HG02885 (cell line): ENCODE measurements at regions not wholly inside any gene's neighbourhood (a gene's known extent, or its start where the extent isn't known, plus 50 kb on each side); places are given as distances from the start of the nearest gene placed in this dataset.
"Not testable (repeated sequence)": the region's sequence is repeated elsewhere in the genome, so short reads cannot be mapped to it uniquely, and the experiment has no call there.

Experiments
- ATAC-seq: cut with Tn5 transposase; IDR thresholded peaks from one replicate; pipeline ENCODE4 v1.9.1; 2021; ENCODE audit warnings: mild to moderate bottlenecking; ENCODE audit not compliant: unreplicated experiment, poor library complexity

DNA sequence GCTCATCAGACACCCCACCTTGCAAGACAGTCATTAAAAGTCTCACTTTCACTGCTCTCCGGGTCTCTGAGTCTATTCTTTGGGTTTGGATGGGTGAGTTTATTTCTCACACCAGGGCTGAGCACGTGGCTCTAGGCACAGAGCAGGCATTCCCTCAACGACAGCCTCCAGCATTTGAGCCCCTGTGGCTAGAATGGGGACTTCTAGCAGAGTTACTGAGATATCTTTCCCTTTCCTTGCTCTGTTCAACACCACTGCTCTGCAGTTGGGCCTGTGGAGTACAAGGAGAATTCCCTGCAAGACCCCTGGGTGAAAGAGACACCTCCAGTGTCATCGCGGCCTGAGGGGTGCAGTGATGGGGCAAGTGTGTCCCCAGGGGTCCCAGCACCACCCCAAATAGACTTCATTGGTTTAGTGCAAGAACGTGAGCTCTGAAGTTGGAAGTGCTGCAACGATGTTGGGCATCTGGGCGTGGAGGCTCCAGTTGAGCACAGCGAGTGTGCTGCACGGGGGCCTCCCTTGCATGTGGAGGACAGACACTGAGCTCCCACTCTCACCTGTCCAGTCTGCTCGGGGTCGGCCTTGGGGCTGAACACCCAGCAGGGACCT, 184.1 kb upstream of the HS6ST1 start:
- ATAC-seq: no peak

DNA sequence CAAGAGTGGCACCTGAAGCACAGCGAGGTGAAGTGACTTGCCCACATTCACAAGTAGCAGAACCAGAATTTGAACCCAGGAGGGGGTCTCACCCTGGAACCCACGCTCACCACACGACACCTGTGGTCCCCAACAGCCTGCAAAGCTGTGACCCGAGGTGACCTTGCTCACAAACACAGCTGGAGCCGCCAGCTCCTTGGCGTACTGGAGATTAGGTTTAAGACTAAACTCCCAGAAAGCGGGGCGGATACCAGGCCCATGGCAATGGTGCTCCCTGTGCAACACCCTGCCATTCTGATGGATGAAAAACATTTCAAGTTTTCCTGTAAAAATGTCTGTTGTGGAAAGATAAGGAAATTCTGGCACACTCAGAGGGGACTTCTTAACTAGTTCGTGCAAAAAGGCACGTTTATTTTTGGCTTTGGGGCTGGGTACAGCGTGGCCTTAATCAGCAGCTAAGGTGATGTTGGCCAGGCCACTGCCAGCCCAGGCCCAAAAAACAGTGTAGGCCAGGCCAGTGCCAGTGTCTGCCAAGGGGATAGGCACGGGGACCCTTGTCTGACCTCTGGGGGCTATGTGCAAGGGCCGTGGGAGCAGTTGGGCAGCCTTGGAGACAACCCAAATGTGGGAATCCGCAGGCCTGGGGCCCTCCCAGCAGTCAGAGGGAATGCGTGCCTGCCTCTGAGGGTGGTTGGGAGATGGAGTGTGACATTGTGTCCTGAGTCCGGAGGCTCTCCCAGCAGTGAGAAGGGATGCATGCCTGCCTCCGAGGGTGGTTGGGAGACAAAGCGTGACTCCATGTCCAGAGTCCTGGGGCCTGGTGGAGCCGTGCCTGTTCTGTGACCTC, 185.0 kb upstream of the HS6ST1 start:
- ATAC-seq: no peak

DNA sequence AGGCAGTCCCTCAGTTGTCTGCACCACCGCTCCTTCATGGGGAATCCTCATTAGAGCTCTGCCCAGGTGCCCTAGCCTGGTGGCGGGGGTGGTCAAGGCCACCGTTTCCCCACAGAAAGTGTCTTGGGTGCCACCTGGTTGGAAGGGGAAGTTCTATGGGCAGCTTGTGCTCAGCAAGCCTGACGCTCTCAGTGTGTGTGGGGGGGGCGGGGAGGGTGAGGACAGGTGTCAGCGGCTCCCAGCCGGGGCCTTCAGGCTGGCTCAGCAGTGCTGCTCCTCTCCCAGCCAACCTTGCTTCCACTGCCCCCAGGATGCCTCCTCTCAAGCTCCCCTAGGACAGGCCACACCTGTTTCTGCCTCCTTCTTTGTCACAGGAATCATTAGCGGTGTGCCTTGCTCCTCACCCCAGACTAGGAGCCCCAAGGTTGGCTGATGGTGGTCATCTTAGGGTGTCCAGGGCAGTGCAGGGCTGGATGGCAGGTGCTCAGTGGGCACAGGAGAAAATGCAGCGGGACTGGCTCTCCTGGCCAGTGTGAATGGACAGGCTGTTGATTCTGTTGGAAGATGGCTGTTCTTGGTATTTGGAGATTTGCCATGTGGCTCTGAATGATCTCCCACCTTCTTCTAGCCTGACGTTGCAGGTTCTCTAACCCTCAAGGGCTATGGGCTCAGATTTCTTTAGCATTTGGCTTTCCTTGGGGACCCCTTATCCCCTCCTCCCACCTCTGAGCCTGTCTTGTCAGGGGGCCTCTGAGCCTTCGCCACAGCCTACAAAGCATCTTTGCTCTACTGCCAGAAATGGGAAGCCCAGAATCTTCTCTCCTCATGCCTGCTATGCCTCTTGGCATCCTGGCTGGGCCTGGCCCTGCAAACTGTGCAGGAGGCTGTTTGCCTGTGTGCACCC, 185.8 kb upstream of the HS6ST1 start:
- ATAC-seq: no peak

DNA sequence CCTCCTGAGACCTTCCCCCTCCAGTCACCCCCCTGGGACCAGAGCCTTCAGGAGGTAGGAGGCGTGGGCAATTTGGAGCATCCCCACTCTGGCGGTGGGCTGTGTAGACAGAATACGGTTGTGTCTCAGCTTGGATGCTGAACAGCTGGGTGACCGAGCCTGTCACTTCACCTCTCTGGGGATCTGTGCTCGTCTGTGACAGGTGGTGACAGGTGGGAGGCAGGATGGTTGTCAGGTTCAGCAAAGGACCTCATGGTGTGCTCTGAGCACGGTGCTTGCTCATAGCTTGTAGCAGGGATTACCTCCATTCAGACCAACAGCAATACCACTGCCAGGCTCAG, 186.5 kb upstream of the HS6ST1 start:
- no peak for ATAC-seq

DNA sequence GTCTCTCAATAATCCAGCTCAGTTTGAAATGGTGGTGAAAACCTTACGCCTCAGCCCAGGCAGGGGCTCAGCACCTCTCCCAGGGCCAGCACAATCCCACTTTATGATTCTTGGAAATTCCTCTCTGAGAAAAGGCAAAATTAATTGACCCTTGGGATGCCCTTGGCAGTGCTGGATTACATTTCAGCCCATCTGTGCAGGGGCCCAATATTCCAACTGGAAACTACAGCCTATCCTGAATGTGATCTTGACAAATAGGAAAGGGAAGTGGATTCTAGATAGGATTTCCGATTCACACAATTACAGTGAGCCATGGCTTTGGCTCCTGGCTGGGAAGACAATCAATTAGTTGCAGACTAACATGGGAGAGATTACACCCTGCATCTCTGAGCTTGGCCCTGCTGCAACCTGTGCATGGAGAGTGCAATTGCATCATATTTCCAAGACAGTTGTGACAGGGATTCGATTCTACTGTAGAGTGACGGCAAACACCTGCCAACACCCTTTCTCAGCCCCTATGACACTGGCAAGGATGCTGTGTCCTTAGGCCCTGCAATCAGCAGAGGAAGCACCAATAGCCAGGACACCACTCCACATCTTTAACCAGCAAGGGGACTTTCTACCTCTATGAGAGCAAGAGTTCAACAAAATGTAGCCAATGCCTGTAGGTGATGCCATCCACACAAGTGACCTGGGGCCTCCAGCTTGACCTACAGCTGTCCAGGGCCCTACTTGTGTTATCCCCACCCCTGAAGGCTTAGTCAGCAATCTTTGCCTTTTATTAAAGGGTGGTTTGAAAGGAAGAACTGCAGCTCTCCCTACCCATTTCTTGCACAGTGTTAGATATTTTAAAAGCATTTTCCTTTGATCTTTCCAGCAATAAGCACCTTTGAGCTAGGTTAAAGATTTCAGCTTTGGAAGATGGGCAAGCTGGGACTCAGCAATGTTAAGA, 187.2 kb upstream of the HS6ST1 start:
- no peak for ATAC-seq

DNA sequence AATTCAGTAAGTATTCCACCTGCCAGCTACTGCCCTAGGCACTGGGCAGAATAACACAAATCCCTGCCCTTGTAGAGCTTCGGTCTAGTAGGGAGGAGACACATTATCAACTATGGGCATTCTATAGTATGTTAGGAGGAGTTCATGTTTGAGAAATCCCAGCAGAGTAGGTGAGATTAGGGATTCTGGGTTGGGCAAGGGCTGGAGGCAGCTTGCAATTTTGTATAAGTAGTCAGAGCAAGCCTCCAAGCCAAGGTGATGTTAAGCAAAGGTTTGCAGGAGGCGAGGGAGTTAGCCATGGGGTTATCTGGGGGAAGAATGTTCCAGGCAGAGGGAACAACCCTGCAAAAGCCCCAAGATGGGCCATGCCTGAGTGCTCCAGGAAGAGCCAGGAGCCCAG, 187.9 kb upstream of the HS6ST1 start:
- ATAC-seq: no peak

DNA sequence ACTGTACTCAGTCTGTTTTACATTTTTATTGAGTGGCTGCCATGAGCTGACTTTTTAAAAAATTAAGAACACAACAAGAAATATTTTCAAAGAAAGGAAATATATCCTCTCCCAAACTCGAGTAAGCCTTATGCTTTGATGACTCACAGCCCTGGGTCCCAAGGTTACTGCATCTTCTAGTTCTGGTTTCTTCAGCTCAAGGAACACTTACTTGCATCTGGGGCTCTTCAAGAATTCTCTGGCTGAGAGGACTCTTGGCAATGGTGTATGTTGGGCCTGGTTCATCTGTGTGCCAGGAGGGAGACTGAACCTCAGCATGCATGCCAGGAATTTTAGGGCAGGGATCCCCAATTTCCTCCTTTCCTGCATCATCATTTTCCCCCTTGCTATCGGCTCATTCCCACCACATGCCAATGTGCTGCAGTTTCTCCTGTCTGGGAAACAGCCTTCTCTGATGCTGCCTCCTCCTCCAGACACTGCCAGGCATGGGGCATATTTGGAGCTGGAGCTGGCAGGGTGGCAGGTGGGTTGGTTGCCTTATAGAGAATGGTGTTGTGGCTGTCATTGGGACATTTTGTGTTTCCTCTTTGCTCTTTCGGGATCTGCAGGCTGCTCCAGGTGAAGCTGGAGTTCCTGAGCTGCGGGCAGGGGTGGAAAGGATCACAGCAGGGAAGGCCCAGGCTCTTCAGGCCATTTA, 192.2 kb upstream of the HS6ST1 start:
- ATAC-seq: no peak

DNA sequence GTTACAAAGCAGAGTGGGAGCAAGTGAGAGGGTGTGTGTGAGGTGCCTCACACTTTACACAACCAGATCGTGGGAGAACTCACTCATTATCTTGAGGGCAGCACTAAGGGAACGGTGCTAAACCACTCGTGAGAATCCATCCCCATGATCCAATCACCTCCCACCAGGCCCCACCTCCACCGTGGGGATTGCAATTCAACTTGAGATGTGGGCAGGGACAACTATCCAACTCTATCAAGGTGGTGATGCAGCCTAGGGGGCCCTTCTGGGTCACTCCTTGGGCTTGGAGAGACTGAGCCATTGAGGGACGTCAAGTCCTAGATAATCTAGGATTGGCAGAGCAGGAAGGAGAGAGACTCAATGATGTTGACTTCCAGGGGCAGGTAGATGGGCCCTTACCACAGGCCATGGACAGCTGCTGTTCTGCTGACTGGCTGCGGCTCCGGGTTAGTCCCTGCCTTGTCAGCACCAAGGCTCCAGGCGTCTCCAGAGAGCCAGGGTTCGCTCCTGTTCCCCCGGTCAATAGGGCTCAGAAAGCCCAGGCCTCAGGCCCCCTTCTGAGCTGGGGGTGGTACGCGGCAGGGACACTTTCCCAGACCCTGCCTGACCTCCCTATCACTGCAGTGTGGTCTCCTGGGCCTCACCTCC, 193.2 kb upstream of the HS6ST1 start:
- no peak for ATAC-seq

DNA sequence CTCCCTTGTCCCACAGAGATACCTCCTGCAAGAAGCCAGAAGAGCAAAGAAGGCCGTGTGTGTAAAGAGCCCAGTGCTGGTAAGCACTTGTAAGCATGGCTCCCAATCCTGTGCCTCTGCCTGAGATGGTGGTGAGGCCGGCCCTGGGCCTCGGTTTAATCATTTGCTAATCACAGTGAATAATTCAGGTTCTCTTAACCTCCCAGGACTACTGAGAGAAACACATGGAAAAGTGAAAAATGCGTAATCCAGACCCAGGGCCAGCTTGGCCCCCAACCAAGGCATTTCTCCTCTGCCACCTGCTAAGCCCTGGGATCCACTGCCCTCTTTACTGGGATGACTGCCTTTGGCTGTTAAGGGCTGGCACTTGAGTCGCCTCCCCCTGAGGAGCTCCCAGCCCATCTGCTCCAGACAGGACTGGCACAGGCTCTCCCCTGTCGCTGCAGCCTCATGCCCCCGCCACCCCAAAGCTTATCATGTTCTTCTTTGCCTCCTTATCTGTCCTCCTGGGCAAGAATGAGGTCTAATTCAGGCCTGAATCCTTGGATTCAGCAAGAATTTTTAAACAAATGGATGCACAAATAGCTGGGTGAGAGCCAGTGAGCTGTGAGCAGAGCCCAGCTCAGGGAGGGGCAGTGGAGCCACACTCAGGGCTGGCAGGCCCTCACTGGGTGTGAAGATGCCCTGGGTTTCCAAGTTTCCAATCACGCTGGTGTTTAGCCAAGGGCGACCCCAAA, 193.9 kb upstream of the HS6ST1 start:
- ATAC-seq: no peak

DNA sequence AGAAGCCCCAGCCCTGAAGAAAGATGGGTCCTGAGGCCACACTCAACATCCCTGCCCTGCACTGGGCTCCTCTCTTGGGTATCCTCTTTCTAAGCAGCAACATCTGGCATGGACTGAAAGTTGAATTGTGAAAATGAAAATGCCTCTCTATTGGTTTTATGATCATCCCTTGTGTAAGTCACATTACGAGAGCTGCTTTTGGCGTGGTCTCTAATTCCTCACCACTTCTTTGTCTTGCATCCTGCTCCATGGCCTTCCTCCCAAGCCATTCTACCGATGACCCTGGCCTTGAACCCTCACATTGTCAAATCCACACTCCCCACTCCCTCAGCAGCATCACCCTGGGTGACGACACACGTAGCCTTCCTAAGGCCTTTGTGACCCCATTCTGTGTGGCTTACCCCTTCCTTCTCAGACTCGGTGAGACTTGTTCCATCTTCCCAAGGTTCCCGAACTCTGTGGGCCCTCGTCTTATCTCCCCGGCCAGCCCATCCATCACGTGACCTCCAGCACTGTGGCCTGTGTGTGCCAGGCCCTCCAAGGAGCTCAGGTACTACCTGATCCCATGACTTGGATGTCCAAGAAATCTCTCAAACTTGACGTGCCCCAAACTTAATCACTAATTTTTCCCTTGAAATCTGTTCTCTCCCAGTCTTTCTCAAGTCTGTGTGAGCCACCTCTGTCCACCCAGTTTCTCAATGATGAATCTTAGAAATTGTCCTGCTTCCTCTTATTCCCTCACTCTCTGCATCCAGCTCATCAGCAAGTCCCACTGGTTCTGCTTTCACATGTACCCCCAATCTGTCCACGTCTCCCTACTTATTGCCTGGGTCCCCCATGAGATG, 194.7 kb upstream of the HS6ST1 start:
- no peak for ATAC-seq

DNA sequence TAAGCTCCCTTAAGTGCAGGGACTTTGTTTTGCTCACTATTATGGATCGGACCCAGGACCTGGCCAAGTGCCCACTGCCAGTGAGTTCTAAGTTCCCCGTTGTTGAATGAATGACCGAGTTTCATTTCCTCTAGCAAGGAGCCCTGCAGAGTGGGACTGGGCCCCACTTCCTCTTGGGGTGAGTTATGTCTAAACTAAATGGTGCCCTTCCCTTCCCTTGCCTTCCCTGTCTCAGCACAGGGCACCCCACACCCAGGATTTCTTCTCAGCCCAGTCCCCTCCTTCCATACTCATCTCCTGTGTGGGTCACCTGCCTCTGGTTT, 195.3 kb upstream of the HS6ST1 start:
- peak; percentile 89 for ATAC-seq

DNA sequence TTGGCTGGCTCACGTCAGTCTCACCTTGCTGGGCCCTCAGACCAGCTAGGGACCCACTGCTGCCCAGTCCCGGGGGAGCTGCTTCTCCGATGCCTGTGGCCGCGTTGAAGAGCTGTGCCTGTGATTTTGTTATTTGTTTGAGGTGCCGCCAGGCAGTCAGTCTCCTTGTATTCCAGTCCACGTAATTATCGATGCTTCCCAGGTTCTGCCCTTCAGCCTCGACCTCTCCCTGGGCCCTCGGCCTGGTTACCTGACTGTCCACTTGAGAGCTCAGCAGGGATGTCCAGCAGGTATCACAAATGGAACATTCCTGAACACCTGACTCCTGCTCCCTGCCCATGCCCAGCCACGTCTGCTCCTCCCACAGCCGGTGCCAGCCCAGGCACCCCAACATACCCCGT, 195.9 kb upstream of the HS6ST1 start:
- ATAC-seq: no peak

DNA sequence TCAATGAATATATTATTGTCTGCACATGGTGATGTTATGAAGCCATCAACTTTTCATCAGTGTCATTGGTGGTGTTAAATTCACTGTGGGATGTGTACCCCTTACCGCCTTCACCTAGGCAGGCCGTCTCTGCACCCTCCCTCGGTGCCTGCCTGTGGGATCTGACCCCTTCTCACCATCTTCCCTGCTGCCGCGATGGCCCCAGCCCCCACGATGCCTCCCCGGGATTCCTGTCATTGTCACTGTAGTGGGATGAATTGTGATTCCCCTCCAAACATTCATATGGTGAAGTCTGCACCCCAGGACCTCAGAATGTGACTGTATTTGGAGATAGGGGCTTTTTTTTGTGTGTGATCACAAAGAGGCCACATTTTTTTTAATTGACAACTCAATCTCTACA, 198.3 kb upstream of the HS6ST1 start:
- ATAC-seq: no peak

DNA sequence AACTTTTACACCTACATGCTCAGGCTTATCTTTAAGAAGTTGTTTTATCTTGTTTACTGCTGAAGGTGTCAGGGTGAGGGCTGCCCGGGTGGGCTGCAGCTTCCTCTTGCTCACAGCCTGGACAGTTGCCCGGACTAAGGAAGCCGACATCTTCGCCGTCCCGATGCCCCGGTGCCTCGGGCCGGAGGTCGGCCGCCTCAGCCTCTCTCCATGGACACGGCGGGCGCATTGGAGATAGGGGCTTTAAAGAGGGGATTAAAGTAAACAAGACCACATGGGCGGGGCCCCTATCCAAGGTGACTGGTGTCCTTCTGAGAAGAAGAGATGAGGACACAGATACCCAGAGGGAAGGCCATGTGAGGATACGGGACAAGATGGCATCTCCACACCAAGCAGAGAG, 200.4 kb upstream of the HS6ST1 start:
- ATAC-seq: not testable (repeated sequence)

DNA sequence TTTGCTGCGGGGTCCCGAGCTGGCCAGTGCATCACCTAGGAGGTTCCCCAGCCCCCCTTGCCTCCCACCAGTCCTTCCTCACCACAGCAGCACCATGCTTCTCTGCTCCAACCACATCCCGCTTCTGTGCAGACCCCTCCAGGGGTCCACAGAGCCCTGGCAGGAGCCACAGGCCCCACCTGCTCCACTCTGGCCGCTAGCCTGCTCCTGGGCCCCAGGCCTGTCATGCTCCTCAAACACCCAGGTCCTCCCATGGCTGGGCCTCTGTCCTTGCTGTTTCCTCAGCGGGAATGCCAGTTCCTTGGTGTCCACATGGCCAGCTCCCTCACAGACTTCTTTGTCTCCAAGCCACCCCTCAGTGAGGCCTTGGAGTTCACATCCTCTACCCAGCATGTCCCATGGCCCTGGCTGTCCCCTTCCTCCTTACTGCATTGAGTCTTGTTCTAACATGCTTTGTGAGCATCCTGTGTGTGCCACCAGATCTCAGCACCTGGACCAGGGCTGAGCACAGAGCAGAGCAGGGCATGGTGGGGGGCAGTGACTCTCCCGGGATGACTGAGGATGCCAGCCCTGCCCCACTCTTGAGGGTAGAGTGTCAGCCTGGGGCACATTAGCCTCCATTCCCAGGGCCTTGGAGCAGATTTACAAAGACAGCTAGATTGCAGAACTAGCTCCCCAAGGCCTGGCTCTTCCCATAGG, 201.0 kb upstream of the HS6ST1 start:
- ATAC-seq: no peak

DNA sequence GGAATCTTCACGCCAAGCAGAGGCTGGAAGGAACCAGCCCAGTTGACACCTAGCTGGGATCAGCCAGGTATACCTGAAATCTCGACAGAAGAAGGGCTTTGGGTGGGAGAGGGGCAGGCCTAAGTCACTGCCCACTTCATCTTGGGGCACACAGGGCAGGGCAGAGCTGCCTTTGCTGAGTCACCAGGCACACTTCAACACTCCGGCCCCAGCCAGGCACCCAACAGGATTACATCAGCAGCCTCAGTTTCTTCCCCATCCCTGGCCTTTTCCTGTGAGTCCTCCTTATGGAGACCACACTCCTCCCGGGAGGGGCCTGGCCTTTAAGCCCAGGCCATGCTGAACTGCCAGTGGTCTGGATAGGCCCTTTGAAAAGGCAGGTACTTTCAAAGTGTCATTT, 201.7 kb upstream of the HS6ST1 start:
- ATAC-seq: no peak

DNA sequence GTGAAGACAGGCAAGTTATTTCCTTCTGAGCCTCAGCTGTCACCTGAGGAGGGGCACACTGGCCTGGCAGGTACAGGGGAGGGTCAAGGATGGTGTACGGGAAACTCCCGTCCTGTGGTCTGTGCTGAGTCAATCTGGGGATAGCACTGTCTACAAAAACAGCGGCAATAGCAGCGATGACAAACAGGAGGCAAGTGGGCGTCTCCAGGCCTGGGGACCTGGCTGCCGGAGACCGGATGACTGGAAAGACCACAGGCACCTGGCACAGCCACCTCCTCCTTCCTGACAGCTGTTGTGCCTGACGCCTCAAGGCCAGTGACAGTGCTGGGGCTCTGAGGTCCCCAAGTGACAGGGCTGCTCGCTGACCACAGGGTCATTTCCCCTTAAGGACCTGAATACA, 202.1 kb upstream of the HS6ST1 start:
- peak; percentile 93 for ATAC-seq
